Mononuclear cell (primary cell): ENCODE measurements at regions not wholly inside any gene's neighbourhood (a gene's known extent, or its start where the extent isn't known, plus 50 kb on each side); places are given as distances from the start of the nearest gene placed in this dataset.

Experiments
- H3K27me3 ChIP-seq: 2 replicates; pipeline ENCODE4 v1.6.0; 2011; ENCODE audit warnings: low read length, control low read depth; ENCODE audit not compliant: insufficient read depth
- H3K4me1 ChIP-seq: 2 replicates; pipeline ENCODE4 v1.5.1; 2011; ENCODE audit warnings: mild to moderate bottlenecking, low read length, control low read depth; ENCODE audit not compliant: insufficient read depth
- H3K4me3 ChIP-seq: 2 replicates; pipeline ENCODE4 v1.5.1; 2011; ENCODE audit warnings: mild to moderate bottlenecking, low read length, moderate library complexity
- H3K9me3 ChIP-seq: 2 replicates; pipeline ENCODE4 v1.5.1; 2011; ENCODE audit warnings: low read depth, mild to moderate bottlenecking, control low read depth, low read length

DNA sequence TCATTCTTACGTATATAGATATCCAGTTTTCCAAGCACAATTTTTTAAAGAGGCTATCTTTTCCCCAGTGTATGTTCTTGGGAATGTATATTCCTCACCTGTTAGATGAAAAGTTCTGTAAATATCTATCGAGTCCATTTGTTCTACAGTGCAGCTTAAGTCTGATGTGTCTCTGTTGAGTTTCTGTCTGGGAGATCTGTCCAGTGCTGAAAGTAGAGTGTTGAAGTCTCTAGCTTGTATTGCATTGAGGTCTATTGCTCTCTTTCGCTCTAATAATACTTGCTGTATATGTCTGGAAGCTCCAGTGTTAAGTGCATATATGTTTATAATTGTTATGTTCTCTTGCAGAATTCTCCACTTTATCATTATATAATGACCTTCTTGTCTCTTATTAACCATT, 373.1 kb downstream of the PPARGC1A start:
- Histone ChIP-seq H3K9me3 (peaks cover 11% of the 10 kb centered on the region), H3K4me1 (no peaks in the 10 kb centered on the region), H3K4me3 (no peak overlapping the region), H3K27me3 (no peaks in the 10 kb centered on the region)

DNA sequence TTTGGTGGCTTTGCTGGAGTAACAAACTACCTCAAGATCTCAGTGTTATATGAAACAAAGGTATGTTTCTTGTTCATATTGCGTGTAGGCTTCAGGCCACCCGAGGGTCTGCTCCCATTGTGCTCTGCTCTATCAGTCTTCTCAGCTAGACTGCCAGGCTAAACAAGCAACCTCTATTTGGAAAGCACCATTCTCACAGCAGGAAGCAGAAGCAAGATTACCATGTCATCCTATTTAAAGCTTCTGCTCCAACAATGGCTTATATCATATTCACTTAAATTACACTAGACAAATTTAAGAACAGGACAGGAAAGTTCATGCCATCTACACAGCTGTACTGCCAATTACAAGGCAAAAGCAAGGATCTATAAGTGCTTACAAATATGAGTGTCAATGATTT, 385.8 kb downstream of the PPARGC1A start:
- Histone ChIP-seq H3K9me3 (no peaks in the 10 kb centered on the region), H3K27me3 (no peaks in the 10 kb centered on the region), H3K4me3 (no peak overlapping the region), H3K4me1 (no peaks in the 10 kb centered on the region)

DNA sequence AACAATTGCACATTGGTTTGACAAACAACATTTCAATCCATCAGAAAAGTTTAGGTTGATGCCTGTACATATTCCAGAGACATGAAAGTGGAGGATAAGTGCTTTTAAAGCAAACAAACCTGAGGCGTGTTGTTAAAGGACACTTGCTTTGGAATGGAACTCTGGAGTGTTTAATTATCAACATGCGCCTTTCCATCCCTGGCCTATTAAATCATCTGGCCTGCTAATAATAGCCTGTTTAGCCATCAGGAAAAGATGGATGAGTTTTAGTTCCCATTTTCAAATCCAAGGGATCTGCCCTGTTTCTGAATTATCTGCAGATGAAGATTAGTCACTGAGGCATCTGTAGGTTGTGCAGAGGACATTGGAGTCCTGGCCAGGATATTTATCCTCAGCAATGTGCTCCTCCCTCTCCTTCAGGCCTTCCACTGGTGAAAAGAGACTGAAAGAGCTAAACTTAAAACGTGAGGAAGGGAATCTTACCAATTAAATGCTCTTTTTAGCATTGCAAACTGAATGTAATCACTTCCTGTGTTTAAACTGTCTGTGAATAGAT, 388.9 kb downstream of the PPARGC1A start:
- no peaks in the 10 kb centered on the region for H3K27me3 ChIP-seq
- no peak overlapping the region for H3K4me3 ChIP-seq
- no peaks in the 10 kb centered on the region for H3K4me1 ChIP-seq
- H3K9me3 ChIP-seq = no peaks in the 10 kb centered on the region

DNA sequence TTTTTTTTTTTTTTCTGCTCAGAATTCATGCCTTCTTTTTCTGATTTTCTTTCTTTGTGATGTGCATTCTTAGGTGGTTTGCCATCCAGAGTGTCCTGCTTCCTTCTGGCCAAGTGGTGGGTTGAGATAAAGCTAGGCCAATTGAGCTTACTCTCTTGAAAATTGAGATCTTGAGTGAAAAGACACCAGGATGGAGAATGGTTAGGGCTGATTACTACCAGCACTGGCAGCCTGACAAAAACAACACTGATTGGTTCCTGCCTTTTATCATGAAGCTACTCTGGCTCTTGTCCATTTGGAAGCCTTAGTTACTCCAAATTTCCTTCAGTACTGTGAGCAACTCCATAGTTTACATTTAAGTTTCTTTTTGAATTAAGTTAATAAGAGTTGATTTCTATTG, 404.0 kb downstream of the PPARGC1A start:
- Histone ChIP-seq H3K27me3 (no peaks in the 10 kb centered on the region), H3K9me3 (no peaks in the 10 kb centered on the region), H3K4me3 (no peak overlapping the region), H3K4me1 (no peaks in the 10 kb centered on the region)

DNA sequence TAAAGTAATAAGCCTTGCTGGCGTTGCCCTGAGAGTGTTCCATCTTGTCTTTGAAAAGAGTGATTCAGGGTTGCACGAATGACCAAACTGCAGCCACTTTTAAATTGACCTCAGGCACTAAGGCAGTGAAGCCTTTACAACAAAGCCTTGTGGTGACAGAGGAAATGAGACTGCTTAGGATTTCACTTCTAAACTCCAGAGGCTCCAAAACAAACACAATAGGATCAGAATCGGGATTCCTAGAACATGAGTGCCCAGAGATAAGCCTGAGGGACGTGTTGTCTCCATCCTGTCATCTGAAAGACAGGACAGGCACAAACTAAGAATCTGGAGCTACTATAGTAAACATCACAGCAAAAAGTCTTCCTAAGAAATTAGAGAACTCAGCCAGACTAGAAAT, 405.2 kb downstream of the PPARGC1A start:
- Histone ChIP-seq H3K4me1 (no peaks in the 10 kb centered on the region), H3K9me3 (no peaks in the 10 kb centered on the region), H3K4me3 (no peak overlapping the region), H3K27me3 (no peaks in the 10 kb centered on the region)

DNA sequence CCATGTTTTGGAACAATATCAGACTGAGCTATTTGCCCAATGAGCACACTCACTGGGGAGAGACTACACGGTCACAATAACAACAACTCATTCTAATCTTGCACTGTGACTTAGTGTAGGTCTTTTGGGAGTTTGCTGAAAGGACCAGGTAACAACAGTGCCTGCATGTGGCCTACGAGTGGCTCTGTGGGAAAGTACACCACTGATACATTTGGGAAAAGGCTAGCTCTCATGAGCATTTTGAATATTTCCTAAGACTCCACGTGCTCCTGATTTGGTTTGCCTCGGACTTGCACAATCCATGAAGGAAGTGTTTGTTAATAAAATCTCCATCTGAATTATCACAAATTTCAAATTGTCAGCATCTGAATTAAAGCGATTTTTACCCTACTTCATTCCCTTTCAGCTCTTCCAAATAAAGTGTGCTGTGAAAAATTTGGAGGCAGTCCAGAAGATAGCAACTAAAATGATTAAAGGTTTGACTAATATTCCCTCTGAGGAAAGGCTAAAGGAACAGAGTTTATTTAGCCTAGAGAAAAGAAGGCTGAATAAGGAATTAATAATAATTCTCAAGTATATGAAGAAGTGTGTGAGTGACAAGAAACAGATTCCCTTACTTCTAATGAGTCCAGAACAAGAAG, 406.4 kb downstream of the PPARGC1A start:
- no peaks in the 10 kb centered on the region for H3K4me1 ChIP-seq
- no peaks in the 10 kb centered on the region for H3K9me3 ChIP-seq
- H3K27me3 ChIP-seq = no peaks in the 10 kb centered on the region
- no peak overlapping the region for H3K4me3 ChIP-seq

DNA sequence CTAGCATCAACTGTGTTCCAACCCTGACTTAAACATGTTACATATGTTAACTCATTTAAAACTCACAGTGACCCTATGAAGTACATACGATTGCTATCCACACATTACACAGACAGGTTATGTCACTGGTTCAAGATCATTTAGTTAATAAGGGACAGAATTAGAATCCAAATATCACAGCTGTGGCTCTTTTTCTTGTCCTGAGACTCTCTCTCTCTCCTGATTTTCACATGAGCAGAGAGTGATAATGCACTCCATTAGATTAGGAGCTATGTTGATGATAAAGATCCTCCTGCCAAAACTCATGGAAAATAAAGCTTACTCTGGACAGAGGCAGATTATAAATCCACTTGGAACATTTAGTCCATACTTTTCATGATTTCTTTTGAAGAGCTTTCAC, 408.3 kb downstream of the PPARGC1A start:
- Histone ChIP-seq H3K4me3 (no peak overlapping the region), H3K9me3 (no peaks in the 10 kb centered on the region), H3K27me3 (no peaks in the 10 kb centered on the region), H3K4me1 (no peaks in the 10 kb centered on the region)

DNA sequence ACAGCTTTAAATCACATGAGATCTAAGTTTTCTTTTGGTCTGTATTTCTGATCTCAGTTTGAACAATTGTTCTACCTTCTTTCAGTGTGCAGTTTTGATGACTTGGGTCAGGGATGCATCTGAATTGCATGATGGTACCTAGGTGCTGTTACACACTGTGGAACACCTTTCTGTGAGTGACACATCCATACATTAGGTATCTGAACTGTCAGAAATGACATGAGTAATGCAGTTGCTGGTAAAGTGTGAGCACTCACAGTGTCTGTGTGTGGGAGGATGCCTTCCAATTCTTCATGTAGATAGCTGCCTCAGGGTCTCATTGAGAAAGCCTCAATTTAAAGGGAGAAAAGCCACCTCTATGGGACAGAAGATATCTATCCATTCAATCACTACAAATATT, 411.9 kb downstream of the PPARGC1A start:
- no peaks in the 10 kb centered on the region for H3K27me3 ChIP-seq
- no peak overlapping the region for H3K4me3 ChIP-seq
- no peaks in the 10 kb centered on the region for H3K9me3 ChIP-seq
- H3K4me1 ChIP-seq = no peaks in the 10 kb centered on the region

DNA sequence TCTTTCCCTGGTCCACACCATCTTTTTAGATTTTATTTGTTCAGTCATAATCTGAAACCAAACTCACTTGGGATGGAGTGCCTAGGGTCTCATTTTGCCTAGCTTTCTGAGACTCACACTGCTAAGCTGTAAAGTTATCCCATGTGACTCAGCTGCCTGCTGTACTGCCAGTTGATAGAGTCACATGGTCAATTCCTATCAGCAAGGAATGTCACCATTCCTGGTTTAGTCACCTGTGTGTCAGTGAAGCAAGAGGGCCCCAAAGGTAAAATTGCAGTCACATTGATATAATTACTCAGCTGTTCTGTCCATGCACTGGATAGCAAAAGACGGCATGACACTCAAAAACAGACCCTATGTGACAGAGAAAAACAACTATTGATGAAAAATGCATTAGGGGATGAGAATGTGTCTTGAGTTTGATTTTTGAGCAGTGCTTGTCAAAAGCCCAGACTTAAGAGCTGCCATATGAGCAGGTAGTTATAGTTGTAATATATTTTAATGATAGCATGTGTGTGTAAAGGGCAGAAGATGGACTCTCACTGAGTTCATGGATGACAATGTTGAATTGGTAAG, 413.2 kb downstream of the PPARGC1A start:
- H3K9me3 ChIP-seq = no peaks in the 10 kb centered on the region

GRCh38 chr4:23463071-23463470, 426.8 kb downstream of the PPARGC1A start:
- H3K4me1 ChIP-seq = no peaks in the 10 kb centered on the region
- H3K27me3 ChIP-seq = no peaks in the 10 kb centered on the region
- no peak overlapping the region for H3K4me3 ChIP-seq
- no peaks in the 10 kb centered on the region for H3K9me3 ChIP-seq

More for the DNA sequence above, 413.2 kb downstream of the PPARGC1A start:
- Histone ChIP-seq H3K4me1 (no peaks in the 10 kb centered on the region), H3K27me3 (no peaks in the 10 kb centered on the region), H3K4me3 (no peak overlapping the region)

- Histone ChIP-seq H3K27me3 (no peaks in the 10 kb centered on the region), H3K4me1 (no peaks in the 10 kb centered on the region), H3K4me3 (no peak overlapping the region), H3K9me3 (no peaks in the 10 kb centered on the region)
Observed at GRCh38 chr4:23458054-23458453, 431.8 kb downstream of the PPARGC1A start.

- Histone ChIP-seq H3K9me3 (no peaks in the 10 kb centered on the region), H3K4me1 (no peaks in the 10 kb centered on the region), H3K4me3 (no peak overlapping the region), H3K27me3 (no peaks in the 10 kb centered on the region)
Observed at GRCh38 chr4:23456864-23457263, 433.0 kb downstream of the PPARGC1A start.

DNA sequence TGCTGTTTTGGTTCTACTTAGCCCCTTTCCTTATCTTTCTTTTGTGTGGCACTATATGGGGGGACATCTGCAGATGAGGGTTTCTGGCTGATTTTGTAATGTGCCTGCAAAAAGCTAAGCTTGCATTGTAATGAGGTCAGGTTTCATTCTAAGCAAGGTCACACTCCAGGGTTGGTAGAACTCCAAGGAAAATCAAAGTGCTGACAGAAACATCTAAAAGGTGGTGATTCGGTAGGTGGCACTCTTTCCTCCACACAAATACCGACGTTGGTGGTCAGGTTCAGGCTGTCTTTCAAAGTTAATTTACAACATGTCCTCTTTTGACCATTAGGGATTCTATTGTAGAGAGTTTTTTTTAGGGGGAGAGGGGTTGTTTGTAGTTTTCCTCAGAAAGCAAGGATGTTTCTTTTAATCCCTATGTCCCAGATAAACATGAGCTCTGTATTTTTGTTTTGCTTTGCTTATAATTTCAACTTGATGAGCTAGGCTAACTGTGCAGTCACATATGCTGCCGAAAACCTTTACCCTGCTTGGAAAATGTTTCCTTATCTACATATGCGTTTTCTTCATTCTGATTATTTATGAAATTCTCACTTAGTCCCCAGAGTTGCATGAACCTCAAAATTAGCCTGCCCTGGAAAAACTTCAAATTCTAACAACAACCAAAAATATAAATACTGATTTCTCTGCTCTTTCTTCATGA, 434.2 kb downstream of the PPARGC1A start:
- no peaks in the 10 kb centered on the region for H3K4me1 ChIP-seq
- no peaks in the 10 kb centered on the region for H3K27me3 ChIP-seq
- no peaks in the 10 kb centered on the region for H3K9me3 ChIP-seq
- no peak overlapping the region for H3K4me3 ChIP-seq

DNA sequence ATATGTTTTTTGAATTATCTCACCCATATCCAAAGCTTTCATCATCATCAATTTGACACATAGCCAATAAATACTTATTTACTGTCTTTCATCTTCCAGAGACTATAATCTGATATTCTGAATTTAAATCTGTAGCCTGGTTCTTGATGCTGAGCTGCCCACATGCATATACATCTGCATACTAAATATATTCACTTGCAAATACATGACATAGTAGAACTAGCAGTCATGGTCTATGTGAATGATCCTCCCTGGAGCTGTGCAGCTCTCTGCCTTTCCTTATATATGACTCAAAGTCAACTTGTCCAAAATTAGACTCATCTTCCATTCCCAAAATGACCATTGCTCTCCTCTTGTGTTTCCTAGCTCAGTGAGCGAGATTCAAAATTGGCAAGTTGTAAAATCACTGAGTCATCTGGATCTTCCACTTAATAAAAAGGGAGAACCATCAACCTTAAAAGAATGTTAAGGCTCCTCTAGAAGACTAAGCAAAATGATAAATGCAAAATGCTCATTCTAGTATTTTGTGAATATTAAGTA, 448.2 kb downstream of the PPARGC1A start:
- no peaks in the 10 kb centered on the region for H3K4me1 ChIP-seq
- no peaks in the 10 kb centered on the region for H3K9me3 ChIP-seq
- H3K27me3 ChIP-seq = no peaks in the 10 kb centered on the region
- no peak overlapping the region for H3K4me3 ChIP-seq

GRCh38 chr4:23438764-23439163, 451.1 kb downstream of the PPARGC1A start:
- H3K4me3 ChIP-seq = no peak overlapping the region
- H3K9me3 ChIP-seq = no peaks in the 10 kb centered on the region
- no peaks in the 10 kb centered on the region for H3K4me1 ChIP-seq

More at GRCh38 chr4:23438764-23439163, 451.1 kb downstream of the PPARGC1A start:
- no peaks in the 10 kb centered on the region for H3K27me3 ChIP-seq
